HG02642 (cell line): ENCODE measurements at regions not wholly inside any gene's neighbourhood (a gene's known extent, or its start where the extent isn't known, plus 50 kb on each side); places are given as distances from the start of the nearest gene placed in this dataset.
"Not testable (repeated sequence)": the region's sequence is repeated elsewhere in the genome, so short reads cannot be mapped to it uniquely, and the experiment has no call there.

ENCODE experiments used
- ATAC-seq: cut with Tn5 transposase; IDR thresholded peaks from one replicate; pipeline ENCODE4 v1.9.1; 2021; ENCODE audit warnings: mild to moderate bottlenecking; ENCODE audit not compliant: unreplicated experiment, poor library complexity

DNA sequence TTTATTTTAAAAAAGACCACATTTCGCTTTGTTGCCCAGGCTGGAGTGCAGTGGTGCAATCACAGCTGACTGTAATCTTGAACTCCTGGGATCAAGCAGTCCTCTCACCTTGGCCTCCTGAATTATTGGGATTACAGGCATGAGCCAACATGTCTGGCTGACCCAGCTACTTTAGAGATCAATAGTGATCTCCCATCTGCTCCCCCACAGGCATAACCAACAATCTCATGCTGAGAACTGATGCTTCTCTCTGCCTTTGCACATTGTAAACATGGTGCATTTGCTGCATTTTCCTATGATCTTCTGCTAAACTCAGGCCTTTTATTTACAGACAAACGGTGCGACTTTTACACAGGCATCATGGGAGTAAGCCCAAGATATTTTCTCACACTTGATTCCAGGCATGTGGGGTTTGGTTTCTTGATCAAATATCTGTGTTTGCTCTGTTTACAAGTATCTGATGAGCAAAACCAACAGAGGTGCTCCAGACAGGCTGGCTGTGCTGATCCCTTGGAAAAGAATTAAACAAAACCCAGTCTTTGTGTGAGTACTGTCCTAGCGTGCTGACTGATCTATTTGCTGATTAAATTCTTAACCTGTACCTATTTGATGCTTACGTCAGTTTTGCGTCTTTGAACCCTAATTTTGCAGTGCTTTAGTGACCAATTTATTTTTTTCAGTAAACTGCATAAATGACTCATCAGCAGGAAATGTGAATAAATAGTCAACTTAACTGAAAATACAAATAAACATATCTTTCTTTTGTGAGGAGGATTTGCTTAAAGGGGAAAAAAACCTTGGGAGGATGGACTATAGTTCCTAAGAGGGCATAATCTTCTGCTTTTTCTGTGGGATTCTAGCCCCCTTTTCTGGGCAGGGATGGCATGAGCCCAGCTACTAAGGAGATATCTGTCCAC, 191.7 kb upstream of the NR3C1 start:
- no peak for ATAC-seq

GRCh38 chr5:143593723-143594122, 190.2 kb upstream of the NR3C1 start:
- no peak for ATAC-seq

DNA sequence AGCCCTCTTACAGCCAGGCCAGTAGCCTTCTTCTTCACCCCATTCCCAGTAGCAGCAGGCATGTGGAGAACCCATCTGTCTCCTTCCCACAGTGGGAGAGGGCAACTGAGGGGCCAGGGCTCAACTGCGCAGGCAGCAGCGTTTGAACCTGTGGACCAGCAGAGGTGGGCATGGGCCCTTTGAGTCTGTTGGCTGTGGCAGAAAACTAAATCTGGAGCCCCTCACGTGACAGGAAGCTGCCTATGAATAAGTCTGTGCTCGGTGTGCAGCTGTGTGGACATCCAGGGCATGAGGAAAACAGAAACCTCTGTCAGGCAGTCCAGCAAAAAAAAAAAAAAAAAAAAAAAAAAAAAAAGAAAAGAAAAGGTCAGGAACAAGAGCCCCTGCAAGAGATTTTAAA, 189.2 kb upstream of the NR3C1 start:
- ATAC-seq, result peak; percentile 76

- ATAC-seq, result no peak
These were observed 185.6 kb upstream of the NR3C1 start for GRCh38 chr5:143588933-143589662.

DNA sequence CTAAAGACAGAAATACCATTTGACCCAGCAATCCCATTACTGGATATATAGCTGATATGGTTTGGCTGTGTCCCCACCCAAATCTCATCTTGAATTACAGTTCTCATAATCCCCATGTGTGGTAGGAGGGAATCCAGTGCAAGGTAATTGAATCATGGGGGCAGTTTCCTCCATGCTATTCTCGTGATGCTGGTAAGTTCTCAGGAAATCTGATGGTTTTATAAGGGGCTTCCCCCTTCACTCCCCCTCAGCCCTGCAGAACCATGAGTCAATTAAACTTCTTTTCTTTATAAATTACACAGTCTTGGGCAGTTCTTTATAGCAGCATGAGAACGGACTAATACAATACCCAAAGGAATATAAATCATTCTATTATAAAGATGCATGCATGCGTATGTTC, 184.6 kb upstream of the NR3C1 start:
- not testable (repeated sequence) for ATAC-seq

DNA sequence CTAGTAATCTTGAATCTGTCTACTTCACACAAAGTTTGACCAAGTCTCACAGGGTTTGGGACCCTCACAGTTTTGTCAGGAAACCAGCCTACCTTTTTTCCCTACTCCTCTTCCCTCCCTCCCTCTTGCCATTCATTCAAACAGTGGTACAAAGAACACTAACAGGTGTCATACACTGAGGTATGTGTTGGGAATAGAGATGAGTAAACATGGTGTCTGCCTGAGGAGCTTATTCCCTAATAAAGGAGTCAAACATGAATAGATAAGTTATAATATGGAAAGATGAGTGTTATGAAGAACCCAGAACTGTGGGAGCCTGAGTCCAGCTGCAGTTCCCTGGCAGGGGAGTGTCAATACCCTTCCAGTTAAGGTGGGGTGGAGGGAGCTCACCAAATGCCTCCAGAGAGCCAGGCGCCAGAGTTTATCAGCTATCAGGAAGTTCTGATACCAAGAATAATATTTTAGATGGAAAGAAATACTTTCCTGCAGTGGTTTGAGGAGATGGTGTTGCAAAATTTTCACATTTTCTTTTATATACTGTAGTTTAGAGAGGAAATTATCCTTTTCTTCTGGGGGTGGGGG, 183.4 kb upstream of the NR3C1 start:
- ATAC-seq, result no peak

GRCh38 chr5:143585970-143586369, 182.5 kb upstream of the NR3C1 start:
- ATAC-seq, result no peak

- no peak for ATAC-seq
These were observed 179.9 kb upstream of the NR3C1 start for GRCh38 chr5:143583409-143583808.

DNA sequence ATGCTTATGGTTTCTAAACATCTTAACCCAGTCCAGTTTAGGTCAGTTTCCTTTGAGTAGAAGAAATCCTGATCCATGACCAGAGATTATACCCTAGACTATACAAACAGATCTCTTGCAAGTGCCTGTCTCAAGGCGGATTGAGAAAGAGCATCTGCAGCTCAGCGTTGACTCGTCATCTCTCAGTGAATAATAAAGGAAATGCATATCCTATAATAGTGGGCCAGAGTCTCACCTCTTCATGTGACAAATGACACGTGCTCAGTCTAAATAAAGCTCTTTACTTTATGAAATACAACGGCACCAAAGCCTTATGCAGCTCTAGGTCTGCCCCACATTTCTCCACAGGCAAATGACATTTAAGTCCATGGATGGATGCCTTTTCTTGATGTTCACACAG, 179.4 kb upstream of the NR3C1 start:
- ATAC-seq, result peak; percentile 35

DNA sequence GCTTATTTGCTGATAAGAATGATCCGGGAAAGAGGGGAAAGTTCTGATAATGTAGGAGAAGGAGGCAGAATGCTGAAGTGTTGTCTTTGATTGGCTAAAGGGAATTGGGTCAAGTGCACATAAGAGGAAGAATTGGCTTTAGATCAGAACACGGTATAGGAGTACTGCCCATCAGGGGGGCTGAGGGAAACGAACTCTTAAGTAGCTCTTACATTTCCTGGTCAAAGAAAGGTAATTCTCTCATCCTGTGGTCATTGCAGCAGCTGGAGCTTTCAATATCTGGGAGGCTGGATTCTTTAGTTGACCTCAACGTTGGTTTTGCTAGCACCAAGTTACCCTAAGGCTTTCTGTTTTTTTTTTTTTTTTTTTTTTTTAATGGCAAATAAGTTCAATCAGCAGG, 178.7 kb upstream of the NR3C1 start:
- no peak for ATAC-seq

GRCh38 chr5:143581649-143582048, 178.2 kb upstream of the NR3C1 start:
- no peak for ATAC-seq

GRCh38 chr5:143581147-143581546, 177.7 kb upstream of the NR3C1 start:
- no peak for ATAC-seq

DNA sequence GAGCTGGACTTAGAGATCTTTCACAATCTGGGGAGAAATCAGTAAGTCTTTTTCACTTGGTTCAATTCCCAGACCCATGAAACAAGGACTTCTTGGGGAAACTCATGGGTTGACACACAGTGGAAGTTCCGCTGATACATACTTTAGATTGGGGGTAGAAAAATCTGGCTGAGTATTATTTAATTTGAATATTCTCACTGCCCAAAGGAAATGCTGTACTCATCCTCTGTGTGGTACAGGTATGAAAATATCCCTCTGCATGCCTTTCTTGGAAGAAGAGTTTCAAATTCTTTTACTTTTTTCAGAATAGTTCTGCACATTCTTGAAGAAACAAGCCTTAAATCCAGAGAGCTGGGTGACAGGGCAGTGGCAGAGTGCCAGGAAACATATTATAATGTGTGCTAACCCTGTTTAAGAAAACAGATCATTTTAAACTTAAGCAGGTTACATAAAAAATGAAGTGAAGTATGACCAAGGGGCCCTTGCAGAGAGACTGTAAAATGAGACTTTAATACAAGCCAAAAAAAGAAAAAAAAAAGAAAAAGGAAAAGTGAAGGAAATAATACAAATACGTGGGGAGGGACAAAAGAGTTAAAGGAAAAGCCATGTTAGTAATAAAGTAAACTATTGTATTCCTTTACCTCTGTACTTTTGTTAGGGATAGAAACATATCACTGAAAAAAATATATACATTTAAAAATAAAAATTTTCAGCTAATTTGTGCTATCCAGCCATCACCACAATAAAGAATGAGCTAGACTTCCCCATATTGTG, 173.4 kb upstream of the NR3C1 start:
- no peak for ATAC-seq

- no peak for ATAC-seq
These were observed 171.8 kb upstream of the NR3C1 start for GRCh38 chr5:143575286-143575685.

GRCh38 chr5:143574236-143574635, 170.8 kb upstream of the NR3C1 start:
- ATAC-seq, result no peak

DNA sequence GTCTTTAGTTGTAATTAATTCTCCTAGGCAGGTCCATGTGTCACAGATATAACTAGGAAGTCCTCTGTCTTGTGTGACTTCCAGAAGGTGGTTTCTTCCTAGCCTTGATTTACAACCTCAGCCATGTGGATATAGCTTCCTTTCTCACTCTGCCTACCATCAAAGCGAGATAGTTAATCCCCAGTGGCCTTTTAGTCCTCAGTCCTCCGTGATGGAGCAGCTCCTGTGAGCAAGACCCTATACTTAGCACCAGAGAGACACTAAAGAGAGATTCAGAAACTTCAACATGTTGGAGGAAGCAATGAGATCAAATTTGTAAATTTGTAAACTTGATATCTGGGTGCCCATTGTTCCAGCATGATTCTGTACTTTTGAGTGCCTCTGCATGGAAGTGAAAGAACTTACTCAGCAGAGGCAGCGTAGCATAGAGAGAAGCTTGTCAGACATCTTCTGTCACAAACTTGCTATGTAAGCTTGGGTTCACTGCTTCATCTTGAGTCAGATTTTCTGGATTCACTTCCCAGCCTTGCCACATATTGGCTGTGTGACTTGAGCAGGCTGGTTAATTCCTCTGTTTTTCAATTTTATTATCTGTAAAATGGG, 170.2 kb upstream of the NR3C1 start:
- peak; percentile 58 for ATAC-seq

GRCh38 chr5:143572671-143573070, 169.2 kb upstream of the NR3C1 start:
- ATAC-seq, result no peak

- ATAC-seq, result no peak
These were observed 168.4 kb upstream of the NR3C1 start for GRCh38 chr5:143571642-143572624.

- no peak for ATAC-seq
These were observed 167.5 kb upstream of the NR3C1 start for GRCh38 chr5:143570989-143571388.
